ENCODE measurements at regions not wholly inside any gene's neighbourhood (a gene's known extent, or its start where the extent isn't known, plus 50 kb on each side); places are given as distances from the start of the nearest gene placed in this dataset.

- no peak for TF ChIP-seq CTCF (IDR thresholded peaks at IDR 0.05)
- no peak for TF ChIP-seq POLR2A (IDR thresholded peaks at IDR 0.05)
- TF ChIP-seq EP300 (IDR thresholded peaks at IDR 0.05): no peak
Observed at GRCh38 chr11:115611343-115611742, 107.1 kb upstream of the CADM1 start.
